Adrenal gland (tissue), 5 donors: ENCODE measurements at regions not wholly inside any gene's neighbourhood (a gene's known extent, or its start where the extent isn't known, plus 50 kb on each side); places are given as distances from the start of the nearest gene placed in this dataset.

Experiments used
- POLR2A ChIP-seq, 2 donors: fragments of 450-650 bp; IDR thresholded peaks; one replicate each; pipeline ENCODE4 v1.6.1; 2017; ENCODE audit warnings: antibody characterized with exemption in 2 of 2, mild to moderate bottlenecking in 2 of 2, moderate library complexity in 1 of 2
- TF ChIP-seq, protein P1 (sequence below), 6 experiments: fragments of 450-650 bp in 4 of 6; fragments of 200-600 bp in 2 of 6; sonication (generic) in 1 of 6; IDR thresholded peaks; 1 replicate in 5 of 6; 2 replicates in 1 of 6; pipeline versions ENCODE4 v1.5.1 to v1.8.0; 2016 to 2021; ENCODE audit warnings: antibody characterized with exemption in 6 of 6, mild to moderate bottlenecking in 2 of 6, moderate library complexity in 1 of 6
- donor health status: DM: no; HTN: no; CAD: no.

DNA sequence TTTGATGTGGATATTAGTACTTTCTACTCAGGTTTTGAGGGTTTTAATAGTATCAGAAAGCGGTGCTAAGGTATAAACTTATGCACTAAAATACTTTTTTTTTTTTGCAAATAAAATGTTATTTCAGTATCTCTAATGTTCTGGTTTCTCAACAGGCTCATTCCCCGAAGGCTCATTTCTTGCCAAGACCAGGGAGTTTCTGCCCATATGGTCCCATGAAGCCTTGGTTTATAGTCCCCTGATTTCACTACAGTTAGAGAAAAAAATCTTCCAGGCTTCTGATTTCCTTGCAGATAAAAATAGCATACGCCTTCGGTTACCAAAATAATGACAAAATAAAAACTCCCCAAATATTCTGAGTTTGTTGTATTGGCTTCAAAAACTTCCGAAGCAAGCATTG lies 814.2 kb upstream of the PABPC4L start:
- TF ChIP-seq POLR2A (IDR thresholded peaks at IDR 0.05), result no peak
- TF ChIP-seq, protein P1, sequence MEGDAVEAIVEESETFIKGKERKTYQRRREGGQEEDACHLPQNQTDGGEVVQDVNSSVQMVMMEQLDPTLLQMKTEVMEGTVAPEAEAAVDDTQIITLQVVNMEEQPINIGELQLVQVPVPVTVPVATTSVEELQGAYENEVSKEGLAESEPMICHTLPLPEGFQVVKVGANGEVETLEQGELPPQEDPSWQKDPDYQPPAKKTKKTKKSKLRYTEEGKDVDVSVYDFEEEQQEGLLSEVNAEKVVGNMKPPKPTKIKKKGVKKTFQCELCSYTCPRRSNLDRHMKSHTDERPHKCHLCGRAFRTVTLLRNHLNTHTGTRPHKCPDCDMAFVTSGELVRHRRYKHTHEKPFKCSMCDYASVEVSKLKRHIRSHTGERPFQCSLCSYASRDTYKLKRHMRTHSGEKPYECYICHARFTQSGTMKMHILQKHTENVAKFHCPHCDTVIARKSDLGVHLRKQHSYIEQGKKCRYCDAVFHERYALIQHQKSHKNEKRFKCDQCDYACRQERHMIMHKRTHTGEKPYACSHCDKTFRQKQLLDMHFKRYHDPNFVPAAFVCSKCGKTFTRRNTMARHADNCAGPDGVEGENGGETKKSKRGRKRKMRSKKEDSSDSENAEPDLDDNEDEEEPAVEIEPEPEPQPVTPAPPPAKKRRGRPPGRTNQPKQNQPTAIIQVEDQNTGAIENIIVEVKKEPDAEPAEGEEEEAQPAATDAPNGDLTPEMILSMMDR (IDR thresholded peaks at IDR 0.05), result no peak
